Chondrocyte (in vitro differentiated cells): ENCODE measurements at regions not wholly inside any gene's neighbourhood (a gene's known extent, or its start where the extent isn't known, plus 50 kb on each side); places are given as distances from the start of the nearest gene placed in this dataset.

Experiments used
- DNase-seq: peaks from one replicate; pipeline ENCODE4 v3.0.0; 2021; ENCODE audit warnings: mixed read lengths, low spot score
- H3K27ac Mint-ChIP-seq: one replicate; pipeline ENCODE4 v1.8.0; 2021; ENCODE audit warnings: mild to moderate bottlenecking, moderate library complexity, mixed read lengths; ENCODE audit not compliant: unreplicated experiment
- H3K27me3 Mint-ChIP-seq: 2 replicates; pipeline ENCODE4 v1.8.0; 2021; ENCODE audit warnings: low read depth, mixed read lengths
- H3K36me3 Mint-ChIP-seq: 2 replicates; pipeline ENCODE4 v1.8.0; 2021; ENCODE audit warnings: low read depth, mixed read lengths
- H3K4me1 Mint-ChIP-seq: 2 replicates; pipeline ENCODE4 v1.8.0; 2021; ENCODE audit warnings: low read depth, mild to moderate bottlenecking, mixed read lengths
- H3K4me3 Mint-ChIP-seq: one replicate; pipeline ENCODE4 v1.8.0; 2021; ENCODE audit warnings: mild to moderate bottlenecking, moderate library complexity, mixed read lengths; ENCODE audit not compliant: unreplicated experiment
- H3K9me3 Mint-ChIP-seq: 2 replicates; pipeline ENCODE4 v1.8.0; 2021; ENCODE audit warnings: low read depth, mixed read lengths
- CTCF ChIP-seq: fragments of 200-600 bp; sonication (generic); IDR thresholded peaks from 2 replicates; pipeline ENCODE4 v1.5.0; 2021; ENCODE audit warnings: antibody characterized with exemption, mild to moderate bottlenecking, moderate library complexity

GRCh38 chr7:155162422-155162821 is 92.3 kb downstream of the HTR5A start:
- no peak for TF ChIP-seq CTCF
- Mint-ChIP-seq H3K4me1 (no peaks in the 10 kb centered on the region), H3K4me3 (no peak overlapping the region), H3K9me3 (no peaks in the 10 kb centered on the region), H3K36me3 (no peaks in the 10 kb centered on the region), H3K27me3 (peaks cover 25% of the 10 kb centered on the region), H3K27ac (no peak overlapping the region)
- DNase-seq: no peak

DNA sequence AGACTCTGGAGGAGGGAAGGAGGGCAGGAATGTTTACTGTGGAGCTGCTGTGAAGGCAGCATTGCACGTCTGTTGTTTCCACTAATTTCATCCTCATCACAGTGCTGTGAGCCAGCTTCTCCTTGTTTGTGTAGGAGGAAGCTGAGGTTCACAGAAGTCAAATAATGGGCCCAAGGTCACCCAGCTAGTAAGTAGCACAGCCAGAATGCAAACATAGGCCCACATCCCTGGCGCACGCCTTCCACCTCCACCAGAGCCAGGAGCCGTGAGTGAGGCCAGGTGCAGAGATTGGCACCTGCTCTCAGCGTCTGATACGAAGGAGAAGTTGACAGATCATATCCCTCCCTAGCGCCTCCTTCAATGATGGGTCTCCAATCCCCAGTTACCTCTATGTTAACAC is 93.6 kb downstream of the HTR5A start:
- H3K4me1 Mint-ChIP-seq: no peaks in the 10 kb centered on the region
- no peak for TF ChIP-seq CTCF
- H3K36me3 Mint-ChIP-seq: no peaks in the 10 kb centered on the region
- no peak overlapping the region for H3K27ac Mint-ChIP-seq
- no peaks in the 10 kb centered on the region for H3K9me3 Mint-ChIP-seq
- no peak overlapping the region for H3K4me3 Mint-ChIP-seq
- DNase-seq: no peak
- peaks cover 25% of the 10 kb centered on the region for H3K27me3 Mint-ChIP-seq

GRCh38 chr7:155164316-155164715 is 94.2 kb downstream of the HTR5A start:
- Mint-ChIP-seq H3K4me1 (no peaks in the 10 kb centered on the region), H3K27ac (no peak overlapping the region), H3K27me3 (peaks cover 25% of the 10 kb centered on the region), H3K36me3 (no peaks in the 10 kb centered on the region), H3K9me3 (no peaks in the 10 kb centered on the region), H3K4me3 (no peak overlapping the region)
- no peak for TF ChIP-seq CTCF
- DNase-seq: no peak

DNA sequence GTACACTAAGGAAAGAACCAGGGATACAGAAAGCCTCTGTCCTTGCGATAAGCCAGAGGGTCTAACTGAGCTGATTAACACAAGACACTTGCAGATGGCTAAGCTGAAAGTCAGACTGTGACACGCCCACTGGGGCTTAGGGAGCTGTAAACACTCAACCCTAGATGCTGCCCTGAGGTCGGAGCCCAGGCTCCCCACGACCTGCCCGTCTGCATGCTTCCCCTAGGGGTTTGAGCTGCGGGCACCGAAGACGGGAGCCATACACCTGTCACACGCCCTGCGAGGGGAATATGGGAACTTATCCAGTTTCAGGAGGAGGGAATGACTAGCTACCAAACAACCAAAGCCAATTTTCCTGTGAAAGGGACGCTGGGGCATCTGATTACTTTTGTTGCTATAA is 96.0 kb downstream of the HTR5A start:
- H3K4me1 Mint-ChIP-seq: no peaks in the 10 kb centered on the region
- no peaks in the 10 kb centered on the region for H3K36me3 Mint-ChIP-seq
- peak overlapping the region; percentile 39 for H3K27ac Mint-ChIP-seq
- no peaks in the 10 kb centered on the region for H3K9me3 Mint-ChIP-seq
- no peak overlapping the region for H3K4me3 Mint-ChIP-seq
- TF ChIP-seq CTCF: no peak
- no peak for DNase-seq
- H3K27me3 Mint-ChIP-seq: peaks cover 22% of the 10 kb centered on the region

DNA sequence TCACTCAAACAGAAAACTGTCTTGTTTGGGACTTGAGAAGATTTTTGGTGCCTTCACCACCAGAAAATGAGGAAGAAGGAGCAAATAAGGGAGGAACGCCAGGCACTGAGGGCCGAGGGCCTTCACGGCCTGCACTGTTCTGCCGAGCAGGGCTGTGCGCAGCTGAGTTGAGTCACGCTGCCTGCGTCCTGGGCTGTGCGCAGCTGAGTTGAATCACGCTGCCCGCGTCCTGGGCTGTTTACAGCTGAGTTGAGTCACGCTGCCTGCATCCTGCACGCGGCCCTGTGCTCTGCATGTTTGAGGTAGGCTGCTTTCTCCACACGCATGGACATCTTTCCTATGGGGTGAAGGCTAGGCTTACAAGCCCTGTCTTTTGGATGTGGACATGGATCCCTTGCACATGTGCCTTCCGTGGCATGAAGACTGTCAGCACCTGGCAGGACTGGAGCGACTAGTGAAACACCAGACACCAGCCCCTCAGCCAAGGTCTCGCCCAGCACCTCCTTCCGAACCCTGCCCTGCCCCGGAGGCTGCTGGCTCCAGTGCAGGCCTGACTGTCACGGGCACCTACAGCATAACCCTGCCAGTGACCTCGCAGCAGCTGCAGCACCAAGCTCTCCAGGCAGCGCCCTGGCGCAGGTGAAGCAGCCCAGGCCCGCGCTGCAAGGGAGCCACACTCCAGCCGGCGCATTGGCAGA is 96.7 kb downstream of the HTR5A start:
- Mint-ChIP-seq H3K9me3 (no peaks in the 10 kb centered on the region), H3K27me3 (peaks cover 18% of the 10 kb centered on the region), H3K4me3 (no peak overlapping the region), H3K4me1 (no peaks in the 10 kb centered on the region), H3K27ac (peak overlapping the region; percentile 23), H3K36me3 (no peaks in the 10 kb centered on the region)
- no peak for TF ChIP-seq CTCF
- DNase-seq: no peak
